GM12892 (cell line): ENCODE measurements at regions not wholly inside any gene's neighbourhood (a gene's known extent, or its start where the extent isn't known, plus 50 kb on each side); places are given as distances from the start of the nearest gene placed in this dataset.

Experiments used
- POLR2A ChIP-seq: IDR thresholded peaks from 2 replicates; pipeline ENCODE4 v1.6.1; 2011; ENCODE audit warnings: low read depth, low read length, control low read depth
- POLR2AphosphoS5 ChIP-seq: IDR thresholded peaks from 2 replicates; pipeline ENCODE4 v1.6.1; 2011; ENCODE audit warnings: low read depth, low read length, control low read depth

- TF ChIP-seq POLR2A (no peak), POLR2AphosphoS5 (no peak)
These were observed 317.4 kb upstream of the RARB start for GRCh38 chr3:25110642-25111041.
